ENCODE measurements at regions not wholly inside any gene's neighbourhood (a gene's known extent, or its start where the extent isn't known, plus 50 kb on each side); places are given as distances from the start of the nearest gene placed in this dataset.

- H3K27me3 ChIP-seq (ENCODE audit: control insufficient read depth in 3 of 3, insufficient read depth in 3 of 3, low read depth in 1 of 3, low read length in 3 of 3), result no peaks in the 10 kb centered on the region
- peak overlapping the region; percentile 74 for H2AFZ ChIP-seq (ENCODE audit: low read length)
- no peak overlapping the region for H4K91ac ChIP-seq (ENCODE audit: low read depth, low read length, poor library complexity)
- H3K23ac ChIP-seq (ENCODE audit: low read depth, low read length, poor library complexity), result no peak overlapping the region
- H2BK120ac ChIP-seq (ENCODE audit: low read depth, low read length), result no peak overlapping the region
- no peak overlapping the region for H3K27ac ChIP-seq (replicated peaks; ENCODE audit: low read length)
- no peak overlapping the region for H2AK5ac ChIP-seq (ENCODE audit: low read depth, low read length)
- H3K4me3 ChIP-seq (ENCODE audit: low read length in 2 of 2), result no peak overlapping the region
- no peak overlapping the region for H3K9ac ChIP-seq (ENCODE audit: low read depth, low read length, poor library complexity)
- no peak overlapping the region for H3K4me2 ChIP-seq (ENCODE audit: insufficient read depth, low read length, poor library complexity, severe bottlenecking)
- H2BK5ac ChIP-seq (ENCODE audit: low read length), result no peak overlapping the region
- H4K8ac ChIP-seq (ENCODE audit: low read depth, low read length), result no peak overlapping the region
- no peak overlapping the region for H2BK15ac ChIP-seq (ENCODE audit: low read length)
- H3K4ac ChIP-seq (ENCODE audit: low read length), result no peak overlapping the region
- H2BK12ac ChIP-seq (ENCODE audit: low read length), result no peak overlapping the region
- peaks cover 9 to 23% of the 10 kb centered on the region in 2 donors for H3K4me1 ChIP-seq (ENCODE audit: control insufficient read depth in 2 of 2, insufficient read depth in 1 of 2, low read depth in 1 of 2, low read length in 2 of 2)
- no peak overlapping the region for H3K14ac ChIP-seq (ENCODE audit: low read length)
- no peaks in the 10 kb centered on the region for H3K36me3 ChIP-seq (replicated peaks in 1 of 2; ENCODE audit: control insufficient read depth in 2 of 2, insufficient read depth in 2 of 2, low read length in 2 of 2)
- no peaks in the 10 kb centered on the region for H3K79me1 ChIP-seq (ENCODE audit: low read depth, low read length)
- H3K9me3 ChIP-seq (replicated peaks in 1 of 2; ENCODE audit: control insufficient read depth in 2 of 2, insufficient read depth in 1 of 2, low read depth in 1 of 2, low read length in 2 of 2), result no peaks in the 10 kb centered on the region
- DNase-seq (ENCODE audit: low spot score), result no peak
- no peak overlapping the region for H3K18ac ChIP-seq (ENCODE audit: low read length)
- no CpG with 5 or more reads among the region's 4 CpGs for WGBS, 2 donors (ENCODE audit: extremely low coverage in 2 of 2, insufficient read length in 2 of 2, insufficient replicate concordance in 1 of 2)
Observed at GRCh38 chr13:47837906-47838305, 163.2 kb downstream of the SUCLA2 start.

GRCh38 chr13:47837104-47837880 lies 163.8 kb downstream of the SUCLA2 start:
- Histone ChIP-seq H4K91ac (ENCODE audit: low read depth, low read length, poor library complexity) (no peak overlapping the region), H3K18ac (ENCODE audit: low read length) (no peak overlapping the region), H3K4me2 (ENCODE audit: insufficient read depth, low read length, poor library complexity, severe bottlenecking) (no peak overlapping the region), H2BK12ac (ENCODE audit: low read length) (no peak overlapping the region), H2AFZ (ENCODE audit: low read length) (no peak overlapping the region), H4K8ac (ENCODE audit: low read depth, low read length) (no peak overlapping the region), H3K4ac (ENCODE audit: low read length) (no peak overlapping the region), H2AK5ac (ENCODE audit: low read depth, low read length) (no peak overlapping the region), H2BK15ac (ENCODE audit: low read length) (no peak overlapping the region), H3K79me1 (ENCODE audit: low read depth, low read length) (no peaks in the 10 kb centered on the region), H2BK5ac (ENCODE audit: low read length) (no peak overlapping the region), H3K9me3 (replicated peaks in 1 of 2; ENCODE audit: control insufficient read depth in 2 of 2, insufficient read depth in 1 of 2, low read depth in 1 of 2, low read length in 2 of 2) (no peaks in the 10 kb centered on the region), H3K4me1 (ENCODE audit: control insufficient read depth in 2 of 2, insufficient read depth in 1 of 2, low read depth in 1 of 2, low read length in 2 of 2) (peaks cover 9 to 23% of the 10 kb centered on the region in 2 donors), H3K27me3 (ENCODE audit: control insufficient read depth in 3 of 3, insufficient read depth in 3 of 3, low read depth in 1 of 3, low read length in 3 of 3) (no peaks in the 10 kb centered on the region), H3K36me3 (replicated peaks in 1 of 2; ENCODE audit: control insufficient read depth in 2 of 2, insufficient read depth in 2 of 2, low read length in 2 of 2) (no peaks in the 10 kb centered on the region), H3K4me3 (ENCODE audit: low read length in 2 of 2) (no peak overlapping the region), H3K14ac (ENCODE audit: low read length) (no peak overlapping the region), H3K9ac (ENCODE audit: low read depth, low read length, poor library complexity) (no peak overlapping the region), H2BK120ac (ENCODE audit: low read depth, low read length) (no peak overlapping the region), H3K27ac (replicated peaks; ENCODE audit: low read length) (no peak overlapping the region), H3K23ac (ENCODE audit: low read depth, low read length, poor library complexity) (no peak overlapping the region)
- no CpG with 5 or more reads among the region's 5 CpGs for WGBS, 2 donors (ENCODE audit: extremely low coverage in 2 of 2, insufficient read length in 2 of 2, insufficient replicate concordance in 1 of 2)
- no peak for DNase-seq (ENCODE audit: low spot score)

- Histone ChIP-seq H2BK15ac (ENCODE audit: low read length) (no peak overlapping the region), H3K9ac (ENCODE audit: low read depth, low read length, poor library complexity) (no peak overlapping the region), H3K18ac (ENCODE audit: low read length) (no peak overlapping the region), H2AFZ (ENCODE audit: low read length) (peak overlapping the region; percentile 79), H4K8ac (ENCODE audit: low read depth, low read length) (no peak overlapping the region), H2BK5ac (ENCODE audit: low read length) (no peak overlapping the region), H3K14ac (ENCODE audit: low read length) (no peak overlapping the region), H3K79me1 (ENCODE audit: low read depth, low read length) (no peaks in the 10 kb centered on the region), H3K23ac (ENCODE audit: low read depth, low read length, poor library complexity) (no peak overlapping the region), H2AK5ac (ENCODE audit: low read depth, low read length) (no peak overlapping the region), H2BK12ac (ENCODE audit: low read length) (no peak overlapping the region), H3K4me1 (ENCODE audit: control insufficient read depth in 2 of 2, insufficient read depth in 1 of 2, low read depth in 1 of 2, low read length in 2 of 2) (peaks cover 12 to 23% of the 10 kb centered on the region in 2 donors), H4K91ac (ENCODE audit: low read depth, low read length, poor library complexity) (no peak overlapping the region), H2BK120ac (ENCODE audit: low read depth, low read length) (no peak overlapping the region), H3K4ac (ENCODE audit: low read length) (no peak overlapping the region), H3K4me2 (ENCODE audit: insufficient read depth, low read length, poor library complexity, severe bottlenecking) (no peak overlapping the region), H3K27ac (replicated peaks; ENCODE audit: low read length) (no peak overlapping the region), H3K27me3 (ENCODE audit: control insufficient read depth in 3 of 3, insufficient read depth in 3 of 3, low read depth in 1 of 3, low read length in 3 of 3) (no peaks in the 10 kb centered on the region), H3K4me3 (ENCODE audit: low read length in 2 of 2) (no peak overlapping the region), H3K36me3 (replicated peaks in 1 of 2; ENCODE audit: control insufficient read depth in 2 of 2, insufficient read depth in 2 of 2, low read length in 2 of 2) (no peaks in the 10 kb centered on the region), H3K9me3 (replicated peaks in 1 of 2; ENCODE audit: control insufficient read depth in 2 of 2, insufficient read depth in 1 of 2, low read depth in 1 of 2, low read length in 2 of 2) (no peaks in the 10 kb centered on the region)
- WGBS, 2 donors (ENCODE audit: extremely low coverage in 2 of 2, insufficient read length in 2 of 2, insufficient replicate concordance in 1 of 2), result no CpG with 5 or more reads among the region's 8 CpGs
- DNase-seq (ENCODE audit: low spot score), result no peak
Observed at GRCh38 chr13:47835470-47836228, 165.4 kb downstream of the SUCLA2 start.

GRCh38 chr13:47832458-47832972 lies 168.6 kb downstream of the SUCLA2 start:
- Histone ChIP-seq H3K79me1 (ENCODE audit: low read depth, low read length) (no peaks in the 10 kb centered on the region), H3K4me1 (ENCODE audit: control insufficient read depth in 2 of 2, insufficient read depth in 1 of 2, low read depth in 1 of 2, low read length in 2 of 2) (peaks cover 15 to 19% of the 10 kb centered on the region in 2 donors), H3K9me3 (replicated peaks in 1 of 2; ENCODE audit: control insufficient read depth in 2 of 2, insufficient read depth in 1 of 2, low read depth in 1 of 2, low read length in 2 of 2) (no peaks in the 10 kb centered on the region), H4K91ac (ENCODE audit: low read depth, low read length, poor library complexity) (no peak overlapping the region), H3K36me3 (replicated peaks in 1 of 2; ENCODE audit: control insufficient read depth in 2 of 2, insufficient read depth in 2 of 2, low read length in 2 of 2) (no peaks in the 10 kb centered on the region), H2BK12ac (ENCODE audit: low read length) (no peak overlapping the region), H3K4me3 (ENCODE audit: low read length in 2 of 2) (no peak overlapping the region), H3K27me3 (ENCODE audit: control insufficient read depth in 3 of 3, insufficient read depth in 3 of 3, low read depth in 1 of 3, low read length in 3 of 3) (no peaks in the 10 kb centered on the region), H3K4me2 (ENCODE audit: insufficient read depth, low read length, poor library complexity, severe bottlenecking) (no peak overlapping the region), H3K27ac (replicated peaks; ENCODE audit: low read length) (no peak overlapping the region), H2BK15ac (ENCODE audit: low read length) (no peak overlapping the region), H2AK5ac (ENCODE audit: low read depth, low read length) (no peak overlapping the region), H2BK120ac (ENCODE audit: low read depth, low read length) (no peak overlapping the region), H3K4ac (ENCODE audit: low read length) (no peak overlapping the region), H3K9ac (ENCODE audit: low read depth, low read length, poor library complexity) (no peak overlapping the region), H2AFZ (ENCODE audit: low read length) (no peak overlapping the region), H3K14ac (ENCODE audit: low read length) (no peak overlapping the region), H4K8ac (ENCODE audit: low read depth, low read length) (no peak overlapping the region), H2BK5ac (ENCODE audit: low read length) (no peak overlapping the region), H3K18ac (ENCODE audit: low read length) (no peak overlapping the region), H3K23ac (ENCODE audit: low read depth, low read length, poor library complexity) (no peak overlapping the region)
- DNase-seq (ENCODE audit: low spot score), result no peak
- no CpG with 5 or more reads among the region's 1 CpG for WGBS, 2 donors (ENCODE audit: extremely low coverage in 2 of 2, insufficient read length in 2 of 2, insufficient replicate concordance in 1 of 2)
